Trophoblast cell (in vitro differentiated cells and primary cell): ENCODE measurements at regions not wholly inside any gene's neighbourhood (a gene's known extent, or its start where the extent isn't known, plus 50 kb on each side); places are given as distances from the start of the nearest gene placed in this dataset.

ENCODE experiments used
- DNase-seq, 2 donors: peaks; one replicate each; pipeline ENCODE4 v3.0.0-alpha.2; 2016
- H2AFZ ChIP-seq: 2 replicates; pipeline ENCODE4 v1.6.1; 2013; ENCODE audit warnings: low read length, moderate library complexity, mild to moderate bottlenecking; ENCODE audit not compliant: insufficient read depth, poor library complexity
- H2AK5ac ChIP-seq: 2 replicates; pipeline ENCODE4 v1.6.1; 2013; ENCODE audit warnings: mild to moderate bottlenecking, low read length
- H2BK120ac ChIP-seq: 2 replicates; pipeline ENCODE4 v1.6.1; 2013; ENCODE audit warnings: low read length, mild to moderate bottlenecking, moderate library complexity; ENCODE audit not compliant: insufficient read depth, poor library complexity
- H2BK12ac ChIP-seq: 2 replicates; pipeline ENCODE4 v1.6.1; 2013; ENCODE audit warnings: mild to moderate bottlenecking, low read length, moderate library complexity
- H2BK5ac ChIP-seq: 2 replicates; pipeline ENCODE4 v1.6.1; 2013; ENCODE audit warnings: low read length, low read depth, moderate library complexity, mild to moderate bottlenecking; ENCODE audit not compliant: poor library complexity
- H3K14ac ChIP-seq: 2 replicates; pipeline ENCODE4 v1.6.1; 2013; ENCODE audit warnings: mild to moderate bottlenecking, low read length
- H3K18ac ChIP-seq: 2 replicates; pipeline ENCODE4 v1.6.1; 2013; ENCODE audit warnings: mild to moderate bottlenecking, low read length
- H3K23ac ChIP-seq: 2 replicates; pipeline ENCODE4 v1.6.1; 2013; ENCODE audit warnings: low read length
- H3K27ac ChIP-seq: 2 replicates; pipeline ENCODE4 v1.5.1; 2013; ENCODE audit warnings: low read depth, mild to moderate bottlenecking, inconsistent platforms, low read length, moderate library complexity
- H3K27me3 ChIP-seq: 2 replicates; pipeline ENCODE4 v1.6.1; 2013; ENCODE audit warnings: inconsistent platforms, mild to moderate bottlenecking, low read length, moderate library complexity; ENCODE audit not compliant: insufficient read depth
- H3K36me3 ChIP-seq, 2 experiments: 1 replicate in 1 of 2; 2 replicates in 1 of 2; pipeline ENCODE4 v1.6.1; 2013; ENCODE audit warnings: low read length in 2 of 2, mild to moderate bottlenecking in 2 of 2, moderate library complexity in 1 of 2; ENCODE audit not compliant: insufficient read depth in 2 of 2, control insufficient read depth in 1 of 2
- H3K4ac ChIP-seq: 2 replicates; pipeline ENCODE4 v1.6.1; 2013; ENCODE audit warnings: low read depth, mild to moderate bottlenecking, low read length, moderate library complexity
- H3K4me1 ChIP-seq, 2 experiments: 1 replicate in 1 of 2; 2 replicates in 1 of 2; pipeline ENCODE4 v1.6.1; 2013; ENCODE audit warnings: low read length in 2 of 2, mild to moderate bottlenecking in 2 of 2, moderate library complexity in 1 of 2; ENCODE audit not compliant: insufficient read depth in 2 of 2, control insufficient read depth in 1 of 2
- H3K4me2 ChIP-seq: 2 replicates; pipeline ENCODE4 v1.6.1; 2013; ENCODE audit warnings: inconsistent platforms, mild to moderate bottlenecking, low read length, moderate library complexity
- H3K4me3 ChIP-seq: 2 replicates; pipeline ENCODE4 v1.5.1; 2013; ENCODE audit warnings: mild to moderate bottlenecking, low read depth, low read length, inconsistent platforms
- H3K79me1 ChIP-seq: one replicate; pipeline ENCODE4 v1.6.1; 2013; ENCODE audit warnings: low read length
- H3K79me2 ChIP-seq: 2 replicates; pipeline ENCODE4 v1.6.1; 2013; ENCODE audit warnings: low read length, mild to moderate bottlenecking; ENCODE audit not compliant: control insufficient read depth, insufficient read depth, poor library complexity
- H3K9ac ChIP-seq: 2 replicates; pipeline ENCODE4 v1.6.1; 2013; ENCODE audit warnings: mild to moderate bottlenecking, low read length
- H3K9me3 ChIP-seq: 2 replicates; pipeline ENCODE4 v1.6.1; 2013; ENCODE audit warnings: low read depth, mild to moderate bottlenecking, control low read depth, inconsistent platforms, low read length; ENCODE audit not compliant: insufficient read depth
- H4K12ac ChIP-seq: 2 replicates; pipeline ENCODE4 v1.6.1; 2013; ENCODE audit warnings: low read depth, mild to moderate bottlenecking, low read length, moderate library complexity
- H4K8ac ChIP-seq: 2 replicates; pipeline ENCODE4 v1.6.1; 2013; ENCODE audit warnings: low read depth, mild to moderate bottlenecking, low read length, moderate library complexity
- H4K91ac ChIP-seq: one replicate; pipeline ENCODE4 v1.6.1; 2013; ENCODE audit warnings: low read depth, mild to moderate bottlenecking, low read length, moderate library complexity
- WGBS: extraction: QIAGEN DNeasy Blood & Tissue Kit; methylation state at CpG from one replicate; pipeline ENCODE4 v1.1.7; 2013; ENCODE audit warnings: missing lambda C conversion rate; ENCODE audit not compliant: insufficient read length, insufficient coverage; ENCODE audit errors: extremely low coverage; 5-methylcytosine and 5-hydroxymethylcytosine counted together

GRCh38 chr1:228957535-228957934 lies 222.3 kb downstream of the RHOU start:
- Histone ChIP-seq H3K9ac (no peak overlapping the region), H2BK120ac (peak overlapping the region; percentile 52), H3K4me1 (peaks cover 6 to 12% of the 10 kb centered on the region in 2 experiments), H4K12ac (no peak overlapping the region), H3K23ac (no peak overlapping the region), H3K79me2 (no peaks in the 10 kb centered on the region), H3K4me2 (no peak overlapping the region), H3K27ac (no peak overlapping the region), H2BK12ac (peak overlapping the region; percentile 74), H3K14ac (peak overlapping the region; percentile 46), H2AFZ (no peak overlapping the region), H2AK5ac (peak overlapping the region; percentile 67), H3K79me1 (peaks cover 9% of the 10 kb centered on the region), H4K8ac (peak overlapping the region; percentile 8), H2BK5ac (peak overlapping the region; percentile 54), H4K91ac (peak overlapping the region; percentile 38), H3K4me3 (no peak overlapping the region), H3K36me3 (no peaks in the 10 kb centered on the region), H3K4ac (peak overlapping the region; percentile 24), H3K27me3 (no peaks in the 10 kb centered on the region), H3K18ac (peak overlapping the region; percentile 21), H3K9me3 (no peaks in the 10 kb centered on the region)
- WGBS = no CpG with 5 or more reads among the region's 6 CpGs
- no peak for DNase-seq

DNA sequence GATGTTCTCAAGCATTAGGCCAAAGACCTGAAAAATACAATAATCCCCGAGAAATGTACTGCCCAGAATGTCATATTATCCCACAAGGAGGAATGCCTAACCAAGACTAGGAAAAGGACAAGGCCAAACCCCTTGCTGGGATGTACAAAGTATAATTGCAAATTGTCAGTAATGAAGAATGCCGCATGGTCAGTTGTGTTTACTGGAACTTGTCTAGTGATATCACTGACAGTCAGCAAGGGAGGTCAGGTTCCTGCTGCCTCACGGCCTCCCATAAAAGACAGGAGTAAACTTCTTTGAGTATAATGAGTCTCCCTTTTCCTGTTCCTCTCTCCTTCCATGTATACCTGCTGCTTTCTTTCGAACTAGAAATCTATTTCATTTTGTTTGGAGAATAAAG lies 222.8 kb downstream of the RHOU start:
- Histone ChIP-seq H3K23ac (no peak overlapping the region), H3K9me3 (no peaks in the 10 kb centered on the region), H2BK12ac (no peak overlapping the region), H3K27ac (peak overlapping the region; percentile 6), H3K4me1 (peaks cover 8 to 14% of the 10 kb centered on the region in 2 experiments), H3K27me3 (no peaks in the 10 kb centered on the region), H2AK5ac (no peak overlapping the region), H3K18ac (no peak overlapping the region), H3K79me2 (no peaks in the 10 kb centered on the region), H3K4me3 (no peak overlapping the region), H3K4ac (no peak overlapping the region), H3K9ac (no peak overlapping the region), H4K91ac (peak overlapping the region; percentile 38), H4K8ac (no peak overlapping the region), H3K14ac (no peak overlapping the region), H2BK5ac (peak overlapping the region; percentile 54), H2AFZ (no peak overlapping the region), H3K4me2 (no peak overlapping the region), H3K36me3 (no peaks in the 10 kb centered on the region), H3K79me1 (peaks cover 12% of the 10 kb centered on the region), H4K12ac (no peak overlapping the region), H2BK120ac (peak overlapping the region; percentile 52)
- WGBS = no CpG with 5 or more reads among the region's 4 CpGs
- DNase-seq = peak; percentile 69 to 76

- Histone ChIP-seq H4K8ac (no peak overlapping the region), H3K4ac (no peak overlapping the region), H3K79me1 (peaks cover 16% of the 10 kb centered on the region), H2BK120ac (no peak overlapping the region), H3K23ac (no peak overlapping the region), H3K18ac (no peak overlapping the region), H2AFZ (no peak overlapping the region), H2BK12ac (no peak overlapping the region), H3K9ac (no peak overlapping the region), H4K12ac (no peak overlapping the region), H3K36me3 (no peaks in the 10 kb centered on the region), H2BK5ac (no peak overlapping the region), H3K4me2 (no peak overlapping the region), H3K4me1 (peaks cover 11 to 16% of the 10 kb centered on the region in 2 experiments), H3K4me3 (no peak overlapping the region), H2AK5ac (no peak overlapping the region), H3K27me3 (no peaks in the 10 kb centered on the region), H3K14ac (no peak overlapping the region), H3K9me3 (no peaks in the 10 kb centered on the region), H3K27ac (no peak overlapping the region), H3K79me2 (peaks cover 2% of the 10 kb centered on the region), H4K91ac (no peak overlapping the region)
- no peak for DNase-seq
- no CpG with 5 or more reads among the region's 2 CpGs for WGBS
These were observed 223.5 kb downstream of the RHOU start for GRCh38 chr1:228958741-228959140.

- WGBS = no CpG with 5 or more reads among the region's 5 CpGs
- Histone ChIP-seq H3K79me2 (peaks cover 2% of the 10 kb centered on the region), H3K9me3 (no peaks in the 10 kb centered on the region), H3K23ac (no peak overlapping the region), H3K27me3 (no peaks in the 10 kb centered on the region), H3K4me3 (no peak overlapping the region), H2AK5ac (peak overlapping the region; percentile 76), H2BK120ac (peak overlapping the region; percentile 39), H4K91ac (peak overlapping the region; percentile 72), H3K79me1 (peaks cover 27% of the 10 kb centered on the region), H3K18ac (no peak overlapping the region), H3K14ac (no peak overlapping the region), H3K27ac (no peak overlapping the region), H4K12ac (no peak overlapping the region), H3K4me2 (no peak overlapping the region), H4K8ac (peak overlapping the region; percentile 76), H3K9ac (no peak overlapping the region), H2BK5ac (no peak overlapping the region), H3K4me1 (peaks cover 22% of the 10 kb centered on the region in 2 experiments), H2AFZ (peak overlapping the region; percentile 69), H3K36me3 (no peaks in the 10 kb centered on the region), H3K4ac (no peak overlapping the region), H2BK12ac (peak overlapping the region; percentile 78)
- no peak for DNase-seq
These were observed 225.4 kb downstream of the RHOU start for GRCh38 chr1:228960705-228961104.
